Limb (tissue), 2 donors: ENCODE measurements at regions not wholly inside any gene's neighbourhood (a gene's known extent, or its start where the extent isn't known, plus 50 kb on each side); places are given as distances from the start of the nearest gene placed in this dataset.
"Not testable (repeated sequence)": the region's sequence is repeated elsewhere in the genome, so short reads cannot be mapped to it uniquely, and the experiment has no call there.

Experiments used
- DNase-seq, 2 donors: peaks; one replicate each; pipeline ENCODE4 v3.0.0-alpha.2; 2016; ENCODE audit errors: extremely low spot score in 2 of 2

GRCh38 chr1:157460381-157460780 is 91.9 kb downstream of the FCRL5 start:
- DNase-seq = no peak

GRCh38 chr1:157457279-157457678 is 95.0 kb downstream of the FCRL5 start:
- DNase-seq = no peak

GRCh38 chr1:157455318-157455717 is 97.0 kb downstream of the FCRL5 start:
- DNase-seq = no peak

GRCh38 chr1:157450106-157450505 is 102.2 kb downstream of the FCRL5 start:
- no peak for DNase-seq

DNA sequence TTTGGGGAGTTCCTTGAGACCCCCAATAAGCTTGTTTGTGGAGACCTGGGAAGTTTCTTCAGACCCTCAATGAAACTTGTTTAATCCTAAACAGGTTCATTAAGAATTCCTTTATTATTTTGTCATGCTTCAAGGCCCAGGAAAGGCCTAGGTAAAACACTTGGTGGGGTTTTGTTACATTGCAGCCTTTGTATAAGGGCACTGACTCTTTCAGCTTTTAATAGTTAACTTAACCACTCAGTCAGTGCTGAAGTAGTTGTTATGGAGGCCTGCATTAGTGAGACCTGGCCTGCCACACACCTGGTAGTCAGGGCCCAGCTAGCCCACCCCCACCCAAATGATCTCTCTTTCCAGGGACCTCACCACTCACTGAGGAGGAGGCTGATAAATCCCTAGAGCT is 103.7 kb downstream of the FCRL5 start:
- DNase-seq = no peak

- DNase-seq = not testable (repeated sequence)
These were observed 106.0 kb downstream of the FCRL5 start for GRCh38 chr1:157446356-157446755.

DNA sequence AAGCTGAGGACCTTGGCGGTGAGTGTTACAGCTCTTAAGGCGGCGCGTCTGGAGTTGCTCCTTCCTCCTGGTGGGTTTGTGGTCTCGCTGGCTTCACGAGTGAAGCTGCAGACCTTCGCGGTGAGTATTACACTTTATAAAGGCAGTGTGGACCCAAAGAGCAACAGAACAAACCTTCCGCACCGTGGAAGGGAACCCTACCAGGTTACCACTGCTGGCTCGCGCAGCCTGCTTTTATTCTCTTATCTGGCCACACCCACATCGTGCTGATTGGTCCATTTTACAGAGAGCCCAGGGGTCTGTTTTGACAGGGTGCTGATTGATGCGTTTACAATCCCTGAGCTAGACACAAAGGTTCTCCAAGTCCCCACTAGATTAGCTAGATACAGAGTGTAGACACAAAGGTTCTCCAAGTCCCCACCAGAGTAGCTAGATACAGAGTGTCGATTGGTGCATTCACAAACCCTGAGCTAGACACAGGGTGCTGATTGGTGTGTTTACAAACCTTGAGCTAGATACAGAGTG is 106.6 kb downstream of the FCRL5 start:
- DNase-seq = not testable (repeated sequence)

DNA sequence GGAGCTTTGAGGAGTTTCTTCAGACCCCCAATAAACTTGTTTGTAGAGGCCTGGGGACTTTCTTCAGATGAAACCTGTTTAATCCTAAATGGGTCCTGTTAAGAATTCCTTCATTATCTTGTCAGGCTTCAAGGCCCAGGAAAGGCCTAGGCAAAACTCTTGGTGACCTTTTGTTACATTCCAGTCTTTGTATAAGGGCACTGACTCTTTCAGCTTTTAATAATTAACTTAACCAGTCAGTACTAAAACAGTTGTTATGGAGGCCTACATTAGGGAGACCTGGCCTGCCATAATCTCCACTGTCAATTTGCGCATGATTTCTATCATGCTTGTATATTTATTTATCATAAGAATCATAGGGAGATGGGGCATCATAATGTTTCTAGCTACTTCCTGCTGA is 110.2 kb downstream of the FCRL5 start:
- DNase-seq = no peak

GRCh38 chr1:157439302-157439954 is 112.9 kb downstream of the FCRL5 start:
- DNase-seq = no peak

GRCh38 chr1:157438613-157439012 is 113.7 kb downstream of the FCRL5 start:
- peak in 1 of 2 donors; percentile 58 for DNase-seq

DNA sequence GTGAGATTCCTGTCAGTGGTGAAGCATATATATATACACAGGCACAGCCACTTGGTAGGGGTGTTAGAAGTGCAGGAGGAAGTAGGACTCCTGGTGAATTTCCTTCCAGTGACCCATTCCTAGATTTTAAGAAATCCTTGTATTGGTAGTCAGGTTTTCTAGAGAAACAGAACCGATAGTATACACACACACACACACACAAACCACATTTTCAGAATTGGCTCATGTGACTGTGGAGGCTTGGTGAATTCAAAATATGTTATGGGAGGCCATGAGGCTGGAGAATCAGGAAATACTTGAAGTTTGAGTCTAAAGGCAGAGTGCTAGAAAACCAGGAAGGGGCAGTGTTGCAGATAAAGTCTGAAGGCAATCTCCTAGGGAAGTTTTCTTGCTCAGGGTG is 114.2 kb downstream of the FCRL5 start:
- no peak for DNase-seq

- DNase-seq = no peak
These were observed 115.0 kb downstream of the FCRL5 start for GRCh38 chr1:157437296-157437695.

DNA sequence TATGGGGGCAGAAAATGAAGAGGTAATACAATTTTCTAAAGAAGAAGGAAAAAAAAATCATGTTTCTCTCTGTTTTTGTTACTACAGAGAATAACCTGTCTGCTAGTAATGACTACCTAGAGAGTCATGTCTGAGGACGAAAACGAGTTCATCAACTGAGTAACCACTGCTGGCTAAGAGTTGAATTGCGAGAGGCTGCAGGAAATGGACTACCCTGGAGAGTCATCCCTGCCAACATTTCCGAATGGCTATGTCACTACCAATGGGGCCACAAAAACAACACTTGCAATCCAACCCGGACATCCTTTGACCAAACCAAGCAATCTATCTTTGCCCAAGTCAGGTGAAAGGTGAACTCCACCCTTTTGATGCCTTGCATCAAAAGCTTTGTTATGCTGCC is 120.6 kb downstream of the FCRL5 start:
- no peak for DNase-seq

DNA sequence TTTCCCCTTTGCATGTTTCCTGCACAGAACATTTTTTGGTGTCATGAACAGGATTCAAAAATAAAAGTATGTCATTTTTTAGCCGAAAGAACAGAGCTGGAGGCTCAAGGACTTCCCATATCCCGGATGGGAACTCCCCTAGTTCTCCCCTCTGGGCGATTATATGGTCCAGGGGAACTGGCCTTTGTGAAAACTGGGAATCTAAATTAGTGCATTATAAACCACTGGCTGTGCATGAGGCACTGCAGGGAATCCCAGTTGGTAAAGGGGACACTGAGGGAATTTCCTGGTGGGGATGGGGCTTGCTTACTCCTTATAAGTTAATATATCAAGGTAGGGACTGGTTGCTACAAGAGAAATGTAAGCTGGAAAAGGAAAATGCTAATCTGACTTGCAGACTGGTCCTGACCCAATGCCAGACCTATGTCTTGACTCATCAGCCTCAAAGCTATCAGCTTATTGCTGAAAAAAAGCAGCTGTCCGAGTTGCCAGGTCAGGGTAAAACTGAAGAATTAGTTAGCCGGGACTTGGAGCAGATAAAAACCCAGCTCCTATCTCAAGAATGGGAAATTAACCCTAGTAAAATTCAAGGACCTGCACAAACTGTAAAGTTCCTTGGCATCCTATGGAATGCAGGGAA is 122.6 kb downstream of the FCRL5 start:
- DNase-seq = no peak

DNA sequence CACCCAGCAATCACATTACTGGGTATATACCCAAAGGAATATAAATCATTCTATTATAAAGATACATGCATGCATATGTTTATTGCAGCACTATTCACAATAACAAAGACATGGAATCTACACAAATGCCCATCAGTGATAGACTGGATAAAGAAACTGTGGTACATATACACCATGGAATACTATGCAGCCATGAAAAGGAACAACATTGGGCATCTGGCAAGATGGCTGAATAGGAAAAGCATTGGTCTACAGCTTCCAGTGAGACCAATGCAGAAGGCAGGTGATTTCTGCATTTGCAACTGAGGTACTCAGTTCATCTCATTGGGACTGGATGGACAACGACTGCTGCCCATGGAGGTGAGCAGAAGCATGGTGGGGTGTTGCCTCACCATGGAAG is 128.6 kb downstream of the FCRL5 start:
- DNase-seq = not testable (repeated sequence)

GRCh38 chr1:157419845-157420542 is 132.3 kb downstream of the FCRL5 start:
- no peak for DNase-seq

DNA sequence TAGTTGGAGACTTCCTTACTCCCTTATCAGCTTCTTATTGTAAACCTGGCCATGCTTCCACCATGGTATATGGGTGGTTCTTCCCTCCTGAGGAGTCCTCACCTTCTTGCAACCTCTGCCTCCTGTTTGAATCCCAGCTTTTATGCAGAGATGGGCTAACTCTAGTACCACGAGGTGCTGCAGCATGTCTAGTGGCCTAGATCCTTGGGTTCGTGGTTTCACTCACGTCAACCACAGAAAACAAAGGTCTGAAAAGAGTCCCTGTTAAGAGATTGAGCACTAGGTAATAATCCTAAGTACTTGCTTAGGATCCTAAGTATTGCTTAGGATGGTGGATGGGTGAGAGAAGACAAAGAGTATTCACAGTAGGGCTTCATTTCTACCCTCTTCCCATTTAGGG is 133.7 kb downstream of the FCRL5 start:
- DNase-seq = no peak

DNA sequence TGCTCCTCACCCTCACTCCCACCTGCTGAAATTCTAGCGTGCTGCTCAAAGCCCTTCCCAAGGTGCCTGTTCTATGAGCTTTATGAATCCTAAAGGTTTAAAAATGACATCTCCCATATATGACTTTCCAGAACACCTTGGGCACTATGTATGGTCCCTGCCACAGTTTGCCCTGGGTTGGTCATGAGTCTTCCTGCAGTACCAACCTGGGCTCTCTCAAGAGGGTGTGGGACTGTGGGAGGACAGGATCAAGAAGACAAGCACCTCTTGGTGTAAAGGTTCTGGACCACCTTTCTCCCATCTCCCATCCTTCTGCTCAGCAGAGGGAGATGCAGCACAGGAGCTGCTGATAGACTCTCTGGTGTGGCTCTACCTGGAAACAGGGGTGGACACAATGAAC is 134.1 kb downstream of the FCRL5 start:
- no peak for DNase-seq

DNA sequence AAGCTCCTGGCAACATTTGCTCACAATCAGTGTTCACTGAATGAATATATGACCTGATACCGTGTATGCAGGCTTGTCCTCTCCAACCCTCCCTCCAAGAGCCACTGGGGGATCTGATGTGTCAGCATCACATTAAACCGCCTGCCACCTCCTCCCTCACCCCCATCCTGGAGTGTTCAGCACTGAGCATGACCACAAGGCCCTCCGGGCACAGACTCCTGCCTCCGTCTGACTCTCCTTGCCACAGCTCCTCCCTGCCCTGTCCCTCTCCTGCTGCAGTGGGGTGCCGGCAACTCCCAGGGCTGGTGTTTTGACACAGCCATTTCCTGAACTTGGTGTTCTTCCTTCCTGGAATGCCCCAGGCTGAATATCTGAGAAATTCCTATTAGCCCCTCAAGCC is 136.7 kb downstream of the FCRL5 start:
- DNase-seq = no peak

GRCh38 chr1:157412308-157412707 is 140.0 kb downstream of the FCRL5 start:
- no peak for DNase-seq

- no peak for DNase-seq
These were observed 140.5 kb downstream of the FCRL5 start for GRCh38 chr1:157411769-157412168.

- no peak for DNase-seq
These were observed 141.3 kb downstream of the FCRL5 start for GRCh38 chr1:157411064-157411463.

DNA sequence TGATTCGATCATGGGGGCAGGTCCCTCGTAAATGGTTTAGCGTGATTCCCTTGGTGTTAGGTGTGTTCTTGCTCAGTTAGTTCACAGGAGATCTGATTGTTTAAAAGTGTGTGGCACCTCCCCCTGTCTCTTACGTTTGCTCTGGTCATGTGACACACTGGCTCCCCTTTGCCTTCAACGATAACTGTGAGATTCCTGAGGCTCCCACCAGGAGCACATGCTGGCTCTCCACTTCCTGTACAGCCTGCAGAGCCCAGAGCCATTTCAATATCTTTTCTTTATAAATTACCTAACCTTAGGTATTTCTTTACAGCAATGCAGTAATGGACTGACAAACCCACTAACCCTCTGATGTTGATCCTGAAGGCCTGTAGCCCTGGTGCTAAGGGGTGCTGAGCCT is 141.9 kb downstream of the FCRL5 start:
- DNase-seq = no peak
